Kidney epithelial cell (primary cell): ENCODE measurements at regions not wholly inside any gene's neighbourhood (a gene's known extent, or its start where the extent isn't known, plus 50 kb on each side); places are given as distances from the start of the nearest gene placed in this dataset.

Experiments used
- DNase-seq: peaks from one replicate; pipeline ENCODE4 v3.0.0-alpha.2; 2010; ENCODE audit warnings: low read depth
- H3K27me3 ChIP-seq: 2 replicates; pipeline ENCODE4 v1.6.0; 2011; ENCODE audit warnings: low read length; ENCODE audit not compliant: control insufficient read depth, insufficient read depth
- H3K36me3 ChIP-seq: 2 replicates; pipeline ENCODE4 v1.5.1; 2011; ENCODE audit warnings: low read length; ENCODE audit not compliant: control insufficient read depth, insufficient read depth
- H3K4me3 ChIP-seq: 2 replicates; pipeline ENCODE4 v1.5.1; 2011; ENCODE audit warnings: low read depth, mild to moderate bottlenecking, control low read depth, low read length
- TF ChIP-seq, protein P1 (sequence below): IDR thresholded peaks from 2 replicates; pipeline ENCODE4 v1.5.1; 2011; ENCODE audit warnings: mild to moderate bottlenecking, moderate library complexity, low read length, control low read depth, inconsistent platforms; ENCODE audit not compliant: insufficient read depth, poor library complexity, severe bottlenecking

DNA sequence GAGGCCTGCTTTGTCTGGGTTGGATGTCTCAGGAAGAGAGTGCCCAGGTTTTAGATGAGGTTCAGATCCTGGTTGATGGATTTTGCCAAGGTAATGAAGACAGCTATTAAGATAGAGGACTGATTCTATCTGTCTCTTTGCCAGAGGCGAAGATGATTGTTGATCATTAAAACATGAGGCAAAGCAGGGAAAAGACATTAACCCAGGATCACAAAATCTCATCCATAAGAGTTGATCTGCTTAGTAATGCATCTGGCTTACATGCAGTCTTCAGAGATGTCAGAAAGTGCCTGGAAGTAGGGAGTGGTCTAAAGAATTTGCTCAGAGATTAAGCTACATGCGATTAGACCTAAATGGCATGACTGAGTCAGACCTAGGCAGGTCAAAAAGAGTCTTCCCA, 229.6 kb upstream of the PLD5 start:
- TF ChIP-seq, protein P1, sequence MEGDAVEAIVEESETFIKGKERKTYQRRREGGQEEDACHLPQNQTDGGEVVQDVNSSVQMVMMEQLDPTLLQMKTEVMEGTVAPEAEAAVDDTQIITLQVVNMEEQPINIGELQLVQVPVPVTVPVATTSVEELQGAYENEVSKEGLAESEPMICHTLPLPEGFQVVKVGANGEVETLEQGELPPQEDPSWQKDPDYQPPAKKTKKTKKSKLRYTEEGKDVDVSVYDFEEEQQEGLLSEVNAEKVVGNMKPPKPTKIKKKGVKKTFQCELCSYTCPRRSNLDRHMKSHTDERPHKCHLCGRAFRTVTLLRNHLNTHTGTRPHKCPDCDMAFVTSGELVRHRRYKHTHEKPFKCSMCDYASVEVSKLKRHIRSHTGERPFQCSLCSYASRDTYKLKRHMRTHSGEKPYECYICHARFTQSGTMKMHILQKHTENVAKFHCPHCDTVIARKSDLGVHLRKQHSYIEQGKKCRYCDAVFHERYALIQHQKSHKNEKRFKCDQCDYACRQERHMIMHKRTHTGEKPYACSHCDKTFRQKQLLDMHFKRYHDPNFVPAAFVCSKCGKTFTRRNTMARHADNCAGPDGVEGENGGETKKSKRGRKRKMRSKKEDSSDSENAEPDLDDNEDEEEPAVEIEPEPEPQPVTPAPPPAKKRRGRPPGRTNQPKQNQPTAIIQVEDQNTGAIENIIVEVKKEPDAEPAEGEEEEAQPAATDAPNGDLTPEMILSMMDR: no peak
- Histone ChIP-seq H3K36me3 (no peaks in the 10 kb centered on the region), H3K27me3 (no peaks in the 10 kb centered on the region), H3K4me3 (no peak overlapping the region)
- no peak for DNase-seq

DNA sequence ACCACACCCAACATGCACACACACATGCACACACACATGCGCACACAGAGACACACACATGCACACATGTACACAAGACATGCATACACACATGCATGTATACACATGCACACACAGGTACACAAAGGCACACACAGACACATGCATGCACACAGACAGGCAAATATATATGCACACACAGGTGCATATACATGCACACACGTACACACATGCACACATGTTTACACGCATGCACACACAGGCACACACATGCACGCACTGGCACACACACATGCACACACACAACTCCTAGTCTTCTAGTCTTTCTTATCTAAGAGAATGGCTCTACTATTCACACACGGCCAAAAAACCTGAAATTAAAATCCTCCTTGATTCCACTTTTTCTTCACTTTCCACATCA, 222.7 kb upstream of the PLD5 start:
- Histone ChIP-seq H3K36me3 (no peaks in the 10 kb centered on the region), H3K4me3 (no peak overlapping the region), H3K27me3 (no peaks in the 10 kb centered on the region)
- no peak for DNase-seq
- TF ChIP-seq, protein P1: no peak

DNA sequence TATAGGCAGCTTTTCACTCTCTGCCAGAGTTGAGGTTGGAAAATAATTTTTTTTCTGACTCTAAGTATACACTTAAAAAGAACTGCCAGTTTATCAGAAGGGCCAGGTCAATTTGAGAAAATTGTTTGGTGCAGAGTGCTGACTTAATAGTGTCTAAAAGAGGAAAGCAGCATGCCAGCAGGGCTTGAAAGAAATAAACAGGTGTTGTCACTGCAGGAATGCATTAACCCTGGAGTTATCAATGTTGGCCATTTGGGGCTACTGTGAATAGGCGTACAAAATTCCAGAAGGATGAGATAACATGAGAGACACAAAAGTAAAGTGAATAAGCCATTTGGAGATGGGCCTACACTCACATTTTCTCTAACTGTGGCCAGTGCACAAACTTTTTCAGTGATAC, 220.6 kb upstream of the PLD5 start:
- TF ChIP-seq, protein P1: no peak
- Histone ChIP-seq H3K27me3 (no peaks in the 10 kb centered on the region), H3K4me3 (no peak overlapping the region), H3K36me3 (no peaks in the 10 kb centered on the region)
- DNase-seq: no peak

DNA sequence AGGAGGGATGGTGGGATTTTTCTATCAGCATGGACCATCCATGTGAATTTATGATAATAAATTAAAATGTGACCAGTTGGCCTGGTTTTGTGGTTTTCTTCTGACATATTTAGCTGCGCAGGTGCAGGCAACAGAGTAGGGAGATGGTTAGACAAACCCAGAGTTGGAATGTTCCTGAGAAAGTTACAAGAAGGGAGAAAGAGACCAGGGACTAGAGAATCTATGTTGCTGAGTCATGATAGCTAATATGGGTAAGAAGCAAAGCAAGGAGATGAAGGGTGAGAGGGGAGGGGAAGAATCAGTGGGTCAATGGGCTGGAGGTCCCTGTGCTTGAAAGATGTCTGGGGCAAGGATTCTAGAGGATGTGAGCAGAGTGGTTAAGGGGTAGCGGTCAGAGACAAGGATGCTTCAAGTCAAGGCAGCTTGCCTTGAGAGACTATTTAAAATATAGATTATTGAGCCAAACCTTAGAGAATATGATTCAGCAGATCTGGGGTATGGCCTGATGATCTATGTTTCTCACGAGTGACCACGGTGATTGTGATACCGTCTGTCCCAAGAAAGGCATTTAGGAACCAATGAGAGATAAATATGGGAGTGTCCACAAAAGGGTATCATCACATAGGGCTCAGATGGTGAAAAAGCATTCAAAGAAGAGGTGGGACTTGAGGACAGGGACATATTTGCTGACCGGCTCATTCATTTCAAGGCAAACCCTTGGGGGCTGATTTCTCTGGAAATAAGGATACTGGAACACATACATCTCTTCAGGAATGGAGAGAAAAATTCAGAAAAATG, 219.7 kb upstream of the PLD5 start:
- no peaks in the 10 kb centered on the region for H3K36me3 ChIP-seq
- no peak for DNase-seq
- H3K27me3 ChIP-seq: no peaks in the 10 kb centered on the region
- TF ChIP-seq, protein P1: no peak
- no peak overlapping the region for H3K4me3 ChIP-seq

DNA sequence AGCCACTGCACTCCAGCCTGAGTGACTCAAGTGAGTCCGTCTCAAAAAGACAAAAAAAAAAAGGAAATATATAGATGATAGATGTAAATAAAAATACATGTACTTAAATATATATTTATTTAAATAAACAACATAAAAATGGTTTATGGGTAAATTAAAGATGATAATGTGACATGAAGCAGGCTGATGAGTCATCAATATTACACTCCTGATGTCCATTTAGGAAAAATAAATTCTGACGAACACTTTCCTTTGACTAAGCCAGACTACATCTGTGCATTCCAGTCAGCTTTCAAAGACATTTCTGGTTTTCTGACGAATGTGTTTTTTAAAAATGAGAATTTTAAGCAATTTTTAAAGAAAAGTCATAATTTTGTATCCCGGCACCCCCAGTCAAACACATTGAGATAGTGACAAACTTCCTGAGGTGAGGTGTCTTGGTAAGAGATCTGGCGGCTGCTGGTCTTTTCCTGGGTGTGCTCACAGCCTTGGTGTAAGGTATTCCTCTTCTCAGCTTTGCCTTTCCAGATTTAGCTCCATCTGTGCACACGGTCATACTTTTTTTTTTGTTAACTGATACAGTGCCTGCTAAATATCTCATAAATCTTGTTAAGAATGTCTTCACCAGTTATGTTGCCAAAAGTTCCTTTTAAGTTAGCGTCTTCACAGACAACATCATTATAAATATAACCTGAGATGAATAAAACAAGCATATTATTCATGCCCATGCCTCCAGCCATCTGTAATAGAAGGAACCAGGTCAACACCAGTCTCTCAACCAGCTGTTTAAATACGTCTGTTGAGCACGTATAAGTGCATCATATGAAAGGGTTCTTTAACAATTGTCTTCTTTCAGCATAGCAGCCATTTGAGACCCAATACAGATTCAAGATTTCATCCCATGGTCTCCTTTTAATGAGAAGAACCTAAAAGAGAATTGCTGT, 214.5 kb upstream of the PLD5 start:
- H3K27me3 ChIP-seq: no peaks in the 10 kb centered on the region
- TF ChIP-seq, protein P1: no peak
- H3K4me3 ChIP-seq: no peak overlapping the region
- DNase-seq: no peak
- no peaks in the 10 kb centered on the region for H3K36me3 ChIP-seq
